ENCODE measurements at regions not wholly inside any gene's neighbourhood (a gene's known extent, or its start where the extent isn't known, plus 50 kb on each side); places are given as distances from the start of the nearest gene placed in this dataset.

DNA sequence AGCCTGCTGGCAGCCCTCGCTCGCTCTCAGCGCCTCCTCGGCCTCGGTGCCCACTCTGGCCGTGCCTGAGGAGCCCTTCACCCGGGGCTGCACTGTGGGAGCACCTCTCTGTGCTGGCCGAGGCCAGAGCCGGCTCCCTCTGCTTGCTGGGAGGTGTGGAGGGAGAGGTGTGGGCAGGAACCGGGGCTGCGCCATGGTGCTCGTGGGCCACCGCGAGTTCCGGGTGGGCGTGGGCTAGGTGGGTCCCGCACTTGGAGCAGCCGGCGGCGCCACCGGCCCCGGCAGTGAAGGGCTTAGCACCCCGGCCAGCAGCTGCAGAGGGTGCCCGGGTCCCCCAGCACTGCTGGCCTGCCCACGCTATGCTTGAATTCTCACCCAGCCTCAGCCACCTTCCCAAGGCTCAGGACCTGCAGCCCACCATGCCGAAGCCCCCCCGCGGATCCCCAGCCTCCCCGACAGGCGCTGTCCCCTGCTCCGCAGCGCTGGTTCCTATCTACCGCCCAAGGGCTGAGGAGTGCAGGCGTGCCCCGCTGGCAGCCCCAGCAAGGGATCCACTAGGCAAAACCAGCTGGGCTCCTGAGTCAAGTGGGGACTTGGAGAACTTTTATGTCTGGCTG, 863.3 kb downstream of the IGSF11 start:
- no peak for TF ChIP-seq EZH2 (IDR thresholded peaks at IDR 0.05; ENCODE audit: insufficient read depth, poor library complexity, severe bottlenecking)
- TF ChIP-seq EZH2phosphoT487 (IDR thresholded peaks at IDR 0.05; ENCODE audit: insufficient read depth, low read depth) = no peak

All from GM23248 (cell line).